GM12891 (cell line): ENCODE measurements at regions not wholly inside any gene's neighbourhood (a gene's known extent, or its start where the extent isn't known, plus 50 kb on each side); places are given as distances from the start of the nearest gene placed in this dataset.

Experiments used
- PAX5 ChIP-seq: IDR thresholded peaks from 2 replicates; pipeline ENCODE4 v1.6.1; 2011; ENCODE audit warnings: low read length, moderate library complexity, mild to moderate bottlenecking; ENCODE audit not compliant: insufficient read depth, severe bottlenecking
- POLR2A ChIP-seq: IDR thresholded peaks from 2 replicates; pipeline ENCODE4 v1.6.1; 2011; ENCODE audit warnings: low read depth, low read length, control low read depth
- POLR2AphosphoS5 ChIP-seq: IDR thresholded peaks from 2 replicates; pipeline ENCODE4 v1.6.1; 2011; ENCODE audit warnings: low read depth, low read length, control low read depth
- TAF1 ChIP-seq: IDR thresholded peaks from 2 replicates; pipeline ENCODE4 v1.6.1; 2011; ENCODE audit warnings: low read depth, low read length, control low read depth

DNA sequence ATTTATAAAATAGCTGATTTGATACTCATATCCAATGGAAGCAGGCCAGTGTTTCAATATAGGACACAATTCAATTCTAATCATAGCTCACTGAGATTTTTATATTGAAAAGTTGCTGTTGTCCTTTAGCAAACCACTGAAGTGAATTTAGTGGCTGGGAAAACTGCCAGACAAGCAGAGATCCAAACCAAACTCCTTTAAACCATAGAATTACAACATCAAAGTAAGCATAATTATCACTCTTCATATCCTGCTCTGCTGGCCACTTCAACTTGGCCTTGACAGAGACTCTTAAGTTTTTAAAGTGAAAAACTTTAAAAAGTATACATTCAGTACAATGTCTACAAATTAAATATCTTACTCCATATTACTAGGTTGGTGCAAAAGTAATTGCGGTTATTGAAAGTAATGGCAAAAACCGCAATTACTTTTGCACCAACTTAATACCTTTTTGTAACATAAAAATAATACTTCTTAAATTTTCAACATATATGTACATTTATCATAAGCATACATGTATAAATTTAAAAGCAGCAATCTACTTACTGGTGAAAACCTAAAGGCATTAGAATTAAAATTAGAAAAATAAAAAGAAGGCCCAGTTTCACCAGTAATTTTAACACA lies 433.0 kb downstream of the PCDH10 start:
- TF ChIP-seq TAF1 = no peak
- TF ChIP-seq POLR2A = no peak
- TF ChIP-seq POLR2AphosphoS5 = no peak
- TF ChIP-seq PAX5 = no peak
